ENCODE measurements at regions not wholly inside any gene's neighbourhood (a gene's known extent, or its start where the extent isn't known, plus 50 kb on each side); places are given as distances from the start of the nearest gene placed in this dataset.

DNA sequence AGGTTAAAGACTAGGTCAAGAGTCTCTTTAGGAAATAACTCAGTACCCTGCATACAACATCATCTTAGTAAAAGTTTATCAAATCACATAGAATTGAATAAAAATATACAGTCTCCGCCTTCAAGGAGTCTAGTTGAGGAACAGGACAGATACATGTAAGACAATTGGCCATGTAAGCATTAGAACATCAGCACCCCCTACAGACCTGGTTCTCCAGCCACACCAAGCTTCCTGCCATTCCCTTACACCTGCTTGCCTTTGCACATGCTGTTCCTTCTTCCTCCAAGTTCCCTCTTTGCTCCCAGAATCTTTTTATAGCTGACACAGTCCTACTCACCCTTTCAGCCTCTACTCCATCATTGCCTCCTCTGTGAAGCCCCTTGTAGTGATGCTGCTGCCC lies 187.8 kb upstream of the LRFN2 start:
- WGBS (ENCODE audit: low lambda C conversion rate): 4% methylated on average over 1 of the region's 1 CpG
- TF ChIP-seq, protein P1, sequence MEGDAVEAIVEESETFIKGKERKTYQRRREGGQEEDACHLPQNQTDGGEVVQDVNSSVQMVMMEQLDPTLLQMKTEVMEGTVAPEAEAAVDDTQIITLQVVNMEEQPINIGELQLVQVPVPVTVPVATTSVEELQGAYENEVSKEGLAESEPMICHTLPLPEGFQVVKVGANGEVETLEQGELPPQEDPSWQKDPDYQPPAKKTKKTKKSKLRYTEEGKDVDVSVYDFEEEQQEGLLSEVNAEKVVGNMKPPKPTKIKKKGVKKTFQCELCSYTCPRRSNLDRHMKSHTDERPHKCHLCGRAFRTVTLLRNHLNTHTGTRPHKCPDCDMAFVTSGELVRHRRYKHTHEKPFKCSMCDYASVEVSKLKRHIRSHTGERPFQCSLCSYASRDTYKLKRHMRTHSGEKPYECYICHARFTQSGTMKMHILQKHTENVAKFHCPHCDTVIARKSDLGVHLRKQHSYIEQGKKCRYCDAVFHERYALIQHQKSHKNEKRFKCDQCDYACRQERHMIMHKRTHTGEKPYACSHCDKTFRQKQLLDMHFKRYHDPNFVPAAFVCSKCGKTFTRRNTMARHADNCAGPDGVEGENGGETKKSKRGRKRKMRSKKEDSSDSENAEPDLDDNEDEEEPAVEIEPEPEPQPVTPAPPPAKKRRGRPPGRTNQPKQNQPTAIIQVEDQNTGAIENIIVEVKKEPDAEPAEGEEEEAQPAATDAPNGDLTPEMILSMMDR (CRISPR knock-in tag; IDR thresholded peaks at IDR 0.05): 0 out of 2 replicates have a peak, but pooled peaks have one; percentile 10
- no peak for TF ChIP-seq ZNF136 (CRISPR knock-in tag; IDR thresholded peaks at IDR 0.05; ENCODE audit: low read depth)
- no peak for TF ChIP-seq ZBTB38 (CRISPR knock-in tag; IDR thresholded peaks at IDR 0.05)
- TF ChIP-seq KLF15 (CRISPR knock-in tag; IDR thresholded peaks at IDR 0.05; ENCODE audit: borderline replicate concordance): no peak
- TF ChIP-seq, protein P2, sequence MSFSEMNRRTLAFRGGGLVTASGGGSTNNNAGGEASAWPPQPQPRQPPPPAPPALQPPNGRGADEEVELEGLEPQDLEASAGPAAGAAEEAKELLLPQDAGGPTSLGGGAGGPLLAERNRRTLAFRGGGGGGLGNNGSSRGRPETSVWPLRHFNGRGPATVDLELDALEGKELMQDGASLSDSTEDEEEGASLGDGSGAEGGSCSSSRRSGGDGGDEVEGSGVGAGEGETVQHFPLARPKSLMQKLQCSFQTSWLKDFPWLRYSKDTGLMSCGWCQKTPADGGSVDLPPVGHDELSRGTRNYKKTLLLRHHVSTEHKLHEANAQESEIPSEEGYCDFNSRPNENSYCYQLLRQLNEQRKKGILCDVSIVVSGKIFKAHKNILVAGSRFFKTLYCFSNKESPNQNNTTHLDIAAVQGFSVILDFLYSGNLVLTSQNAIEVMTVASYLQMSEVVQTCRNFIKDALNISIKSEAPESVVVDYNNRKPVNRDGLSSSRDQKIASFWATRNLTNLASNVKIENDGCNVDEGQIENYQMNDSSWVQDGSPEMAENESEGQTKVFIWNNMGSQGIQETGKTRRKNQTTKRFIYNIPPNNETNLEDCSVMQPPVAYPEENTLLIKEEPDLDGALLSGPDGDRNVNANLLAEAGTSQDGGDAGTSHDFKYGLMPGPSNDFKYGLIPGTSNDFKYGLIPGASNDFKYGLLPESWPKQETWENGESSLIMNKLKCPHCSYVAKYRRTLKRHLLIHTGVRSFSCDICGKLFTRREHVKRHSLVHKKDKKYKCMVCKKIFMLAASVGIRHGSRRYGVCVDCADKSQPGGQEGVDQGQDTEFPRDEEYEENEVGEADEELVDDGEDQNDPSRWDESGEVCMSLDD (CRISPR knock-in tag; IDR thresholded peaks at IDR 0.05; ENCODE audit: borderline replicate concordance): no peak
- TF ChIP-seq, protein P3, sequence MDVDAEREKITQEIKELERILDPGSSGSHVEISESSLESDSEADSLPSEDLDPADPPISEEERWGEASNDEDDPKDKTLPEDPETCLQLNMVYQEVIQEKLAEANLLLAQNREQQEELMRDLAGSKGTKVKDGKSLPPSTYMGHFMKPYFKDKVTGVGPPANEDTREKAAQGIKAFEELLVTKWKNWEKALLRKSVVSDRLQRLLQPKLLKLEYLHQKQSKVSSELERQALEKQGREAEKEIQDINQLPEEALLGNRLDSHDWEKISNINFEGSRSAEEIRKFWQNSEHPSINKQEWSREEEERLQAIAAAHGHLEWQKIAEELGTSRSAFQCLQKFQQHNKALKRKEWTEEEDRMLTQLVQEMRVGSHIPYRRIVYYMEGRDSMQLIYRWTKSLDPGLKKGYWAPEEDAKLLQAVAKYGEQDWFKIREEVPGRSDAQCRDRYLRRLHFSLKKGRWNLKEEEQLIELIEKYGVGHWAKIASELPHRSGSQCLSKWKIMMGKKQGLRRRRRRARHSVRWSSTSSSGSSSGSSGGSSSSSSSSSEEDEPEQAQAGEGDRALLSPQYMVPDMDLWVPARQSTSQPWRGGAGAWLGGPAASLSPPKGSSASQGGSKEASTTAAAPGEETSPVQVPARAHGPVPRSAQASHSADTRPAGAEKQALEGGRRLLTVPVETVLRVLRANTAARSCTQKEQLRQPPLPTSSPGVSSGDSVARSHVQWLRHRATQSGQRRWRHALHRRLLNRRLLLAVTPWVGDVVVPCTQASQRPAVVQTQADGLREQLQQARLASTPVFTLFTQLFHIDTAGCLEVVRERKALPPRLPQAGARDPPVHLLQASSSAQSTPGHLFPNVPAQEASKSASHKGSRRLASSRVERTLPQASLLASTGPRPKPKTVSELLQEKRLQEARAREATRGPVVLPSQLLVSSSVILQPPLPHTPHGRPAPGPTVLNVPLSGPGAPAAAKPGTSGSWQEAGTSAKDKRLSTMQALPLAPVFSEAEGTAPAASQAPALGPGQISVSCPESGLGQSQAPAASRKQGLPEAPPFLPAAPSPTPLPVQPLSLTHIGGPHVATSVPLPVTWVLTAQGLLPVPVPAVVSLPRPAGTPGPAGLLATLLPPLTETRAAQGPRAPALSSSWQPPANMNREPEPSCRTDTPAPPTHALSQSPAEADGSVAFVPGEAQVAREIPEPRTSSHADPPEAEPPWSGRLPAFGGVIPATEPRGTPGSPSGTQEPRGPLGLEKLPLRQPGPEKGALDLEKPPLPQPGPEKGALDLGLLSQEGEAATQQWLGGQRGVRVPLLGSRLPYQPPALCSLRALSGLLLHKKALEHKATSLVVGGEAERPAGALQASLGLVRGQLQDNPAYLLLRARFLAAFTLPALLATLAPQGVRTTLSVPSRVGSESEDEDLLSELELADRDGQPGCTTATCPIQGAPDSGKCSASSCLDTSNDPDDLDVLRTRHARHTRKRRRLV (CRISPR knock-in tag; IDR thresholded peaks at IDR 0.05): no peak
- TF ChIP-seq, protein P4, sequence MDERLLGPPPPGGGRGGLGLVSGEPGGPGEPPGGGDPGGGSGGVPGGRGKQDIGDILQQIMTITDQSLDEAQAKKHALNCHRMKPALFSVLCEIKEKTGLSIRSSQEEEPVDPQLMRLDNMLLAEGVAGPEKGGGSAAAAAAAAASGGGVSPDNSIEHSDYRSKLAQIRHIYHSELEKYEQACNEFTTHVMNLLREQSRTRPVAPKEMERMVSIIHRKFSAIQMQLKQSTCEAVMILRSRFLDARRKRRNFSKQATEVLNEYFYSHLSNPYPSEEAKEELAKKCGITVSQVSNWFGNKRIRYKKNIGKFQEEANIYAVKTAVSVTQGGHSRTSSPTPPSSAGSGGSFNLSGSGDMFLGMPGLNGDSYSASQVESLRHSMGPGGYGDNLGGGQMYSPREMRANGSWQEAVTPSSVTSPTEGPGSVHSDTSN (CRISPR knock-in tag; IDR thresholded peaks at IDR 0.05): no peak
- Histone ChIP-seq H3K9ac (ENCODE audit: insufficient read depth, low read depth, low read length) (no peak overlapping the region), H3K4me2 (ENCODE audit: low read depth, low read length) (no peak overlapping the region), H4K20me1 (ENCODE audit: insufficient read depth, low read length) (no peaks in the 10 kb centered on the region), H3K4me1 (ENCODE audit: insufficient read depth, low read length) (no peaks in the 10 kb centered on the region), H2AFZ (ENCODE audit: low read length) (no peak overlapping the region), H3K4me3 (replicated peaks in 1 of 3; ENCODE audit: insufficient read depth in 1 of 3, low read depth in 2 of 3, low read length in 3 of 3) (no peak overlapping the region), H3K79me2 (ENCODE audit: insufficient read depth, low read length) (no peaks in the 10 kb centered on the region), H3K27me3 (ENCODE audit: control insufficient read depth in 1 of 2, insufficient read depth in 2 of 2, low read length in 2 of 2) (peaks cover 0 to 14% of the 10 kb centered on the region in 2 experiments; a peak in 1 of 5 replicates), H3K36me3 (replicated peaks in 1 of 2; ENCODE audit: control insufficient read depth in 1 of 2, insufficient read depth in 2 of 2, low read length in 2 of 2) (no peaks in the 10 kb centered on the region), H3K9me3 (ENCODE audit: low read length) (0 out of 2 replicates have a peak, but pooled peaks cover 5% of the 10 kb centered on the region), H3K27ac (ENCODE audit: extremely low read length, insufficient read depth, low read length) (no peak overlapping the region)
- POLR2A ChIA-PET: no interaction called here
- CTCF ChIA-PET (ENCODE audit: low intra/inter-chr PET ratio, low total read pairs): no interaction called here
- ATAC-seq (no peak), FAIRE-seq (no peak), DNase-seq (ENCODE audit: low spot score) (no peak)
- intact Hi-C loops (cut with micrococcal nuclease; ENCODE audit: unreplicated experiment): no loop called here
- in situ Hi-C loops (cut with HindIII; ENCODE audit: extremely low pct_ligation_motif_present, low pct_unique_long_range_greater_than_20kb): no loop called here
- no TSS peak for BruUV-seq (replicated peaks)
